ENCODE measurements at regions not wholly inside any gene's neighbourhood (a gene's known extent, or its start where the extent isn't known, plus 50 kb on each side); places are given as distances from the start of the nearest gene placed in this dataset.

DNA sequence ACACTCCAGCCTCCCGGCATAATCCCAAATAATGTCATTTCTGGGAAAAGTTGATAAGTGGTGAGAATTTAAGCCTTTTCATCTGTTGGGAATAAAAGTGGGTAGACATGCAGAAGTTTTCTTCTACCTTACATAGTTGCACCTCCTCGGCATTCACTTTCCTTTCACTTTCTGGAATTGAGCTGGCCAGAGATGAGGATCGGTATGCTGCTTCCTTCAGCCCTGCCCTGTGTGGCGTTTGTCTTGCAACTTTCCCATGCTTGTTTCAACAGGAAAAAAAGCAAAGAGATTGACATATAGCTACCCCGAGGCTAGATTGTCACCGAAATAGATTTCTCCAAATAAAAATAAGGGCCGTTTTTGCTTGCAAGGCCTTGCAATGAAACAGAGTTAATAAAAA, 65.8 kb upstream of the JAG1 start:
- no peak overlapping the region for H2BK5ac ChIP-seq (ENCODE audit: low read depth, low read length, poor library complexity, severe bottlenecking)
- H3K4me2 ChIP-seq (ENCODE audit: low read depth, low read length), result peak overlapping the region; percentile 60
- DNase-seq, result no peak
- dilution Hi-C loops (cut with HindIII; ENCODE audit: low sequenced_read_pairs, unreplicated experiment) (no loop called here), in situ Hi-C loops (cut with MboI; ENCODE audit: low sequenced_read_pairs) (no loop called here), intact Hi-C loops (cut with micrococcal nuclease) (no loop called here)
- H3K36me3 ChIP-seq (ENCODE audit: control insufficient read depth, insufficient read depth, low read length), result no peaks in the 10 kb centered on the region
- no peak overlapping the region for H4K91ac ChIP-seq (ENCODE audit: insufficient read depth, low read depth, low read length)
- H3K56ac ChIP-seq (ENCODE audit: extremely low read depth, insufficient read depth, low read length), result no peak overlapping the region
- no peaks in the 10 kb centered on the region for H3K9me3 ChIP-seq (ENCODE audit: control insufficient read depth, insufficient read depth, low read length)
- H2AK5ac ChIP-seq (ENCODE audit: low read depth, low read length), result no peak overlapping the region
- H3K27ac ChIP-seq (ENCODE audit: insufficient read depth, low read length), result no peak overlapping the region
- H3K23ac ChIP-seq (ENCODE audit: low read depth, low read length), result no peak overlapping the region
- no peaks in the 10 kb centered on the region for H3K79me1 ChIP-seq (ENCODE audit: low read depth in 1 of 2, low read length in 2 of 2)
- ChIA-PET POLR2A (ENCODE audit: unreplicated experiment) (no interaction called here), CTCF (interaction anchor here (1.1 kb wide), 1 partner anchor 66 kb away, joined by 3 read pairs; the partner anchor contains the start of gene JAG1)
- no peaks in the 10 kb centered on the region for H3K27me3 ChIP-seq (ENCODE audit: control insufficient read depth, insufficient read depth, low read length)
- H3K4ac ChIP-seq (ENCODE audit: low read depth, low read length), result no peak overlapping the region
- TF ChIP-seq CEBPB (IDR thresholded peaks at IDR 0.05; ENCODE audit: low read depth, low read length) (no peak), MAFK (IDR thresholded peaks at IDR 0.05; ENCODE audit: low read depth, low read length) (no peak), BHLHE40 (IDR thresholded peaks at IDR 0.05; ENCODE audit: low read depth, low read length) (no peak), CHD1 (IDR thresholded peaks at IDR 0.05; ENCODE audit: low read depth, low read length) (no peak), MAZ (IDR thresholded peaks at IDR 0.05; ENCODE audit: borderline replicate concordance, low read depth, low read length) (no peak), NFE2L2 (IDR thresholded peaks at IDR 0.05; ENCODE audit: low read depth, low read length) (no peak), FOS (IDR thresholded peaks at IDR 0.05; ENCODE audit: low read depth, low read length) (no peak), SMC3 (IDR thresholded peaks at IDR 0.05; ENCODE audit: low read depth, low read length) (no peak), MXI1 (IDR thresholded peaks at IDR 0.05; ENCODE audit: borderline replicate concordance, low read depth, low read length) (no peak), POLR2A (IDR thresholded peaks at IDR 0.05; ENCODE audit: low read depth, low read length) (no peak), RAD21 (IDR thresholded peaks at IDR 0.05; ENCODE audit: low read length) (no peak), RFX5 (IDR thresholded peaks at IDR 0.05; ENCODE audit: low read depth, low read length) (no peak), RCOR1 (IDR thresholded peaks at IDR 0.05; ENCODE audit: insufficient replicate concordance, low read length) (no peak)
- TF ChIP-seq, protein P1, sequence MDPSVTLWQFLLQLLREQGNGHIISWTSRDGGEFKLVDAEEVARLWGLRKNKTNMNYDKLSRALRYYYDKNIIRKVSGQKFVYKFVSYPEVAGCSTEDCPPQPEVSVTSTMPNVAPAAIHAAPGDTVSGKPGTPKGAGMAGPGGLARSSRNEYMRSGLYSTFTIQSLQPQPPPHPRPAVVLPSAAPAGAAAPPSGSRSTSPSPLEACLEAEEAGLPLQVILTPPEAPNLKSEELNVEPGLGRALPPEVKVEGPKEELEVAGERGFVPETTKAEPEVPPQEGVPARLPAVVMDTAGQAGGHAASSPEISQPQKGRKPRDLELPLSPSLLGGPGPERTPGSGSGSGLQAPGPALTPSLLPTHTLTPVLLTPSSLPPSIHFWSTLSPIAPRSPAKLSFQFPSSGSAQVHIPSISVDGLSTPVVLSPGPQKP (IDR thresholded peaks at IDR 0.05; ENCODE audit: borderline replicate concordance, low read depth, low read length), result no peak
- TF ChIP-seq, protein P2, sequence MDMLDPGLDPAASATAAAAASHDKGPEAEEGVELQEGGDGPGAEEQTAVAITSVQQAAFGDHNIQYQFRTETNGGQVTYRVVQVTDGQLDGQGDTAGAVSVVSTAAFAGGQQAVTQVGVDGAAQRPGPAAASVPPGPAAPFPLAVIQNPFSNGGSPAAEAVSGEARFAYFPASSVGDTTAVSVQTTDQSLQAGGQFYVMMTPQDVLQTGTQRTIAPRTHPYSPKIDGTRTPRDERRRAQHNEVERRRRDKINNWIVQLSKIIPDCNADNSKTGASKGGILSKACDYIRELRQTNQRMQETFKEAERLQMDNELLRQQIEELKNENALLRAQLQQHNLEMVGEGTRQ (IDR thresholded peaks at IDR 0.05; ENCODE audit: low read depth, low read length), result no peak
- TF ChIP-seq, protein P3, sequence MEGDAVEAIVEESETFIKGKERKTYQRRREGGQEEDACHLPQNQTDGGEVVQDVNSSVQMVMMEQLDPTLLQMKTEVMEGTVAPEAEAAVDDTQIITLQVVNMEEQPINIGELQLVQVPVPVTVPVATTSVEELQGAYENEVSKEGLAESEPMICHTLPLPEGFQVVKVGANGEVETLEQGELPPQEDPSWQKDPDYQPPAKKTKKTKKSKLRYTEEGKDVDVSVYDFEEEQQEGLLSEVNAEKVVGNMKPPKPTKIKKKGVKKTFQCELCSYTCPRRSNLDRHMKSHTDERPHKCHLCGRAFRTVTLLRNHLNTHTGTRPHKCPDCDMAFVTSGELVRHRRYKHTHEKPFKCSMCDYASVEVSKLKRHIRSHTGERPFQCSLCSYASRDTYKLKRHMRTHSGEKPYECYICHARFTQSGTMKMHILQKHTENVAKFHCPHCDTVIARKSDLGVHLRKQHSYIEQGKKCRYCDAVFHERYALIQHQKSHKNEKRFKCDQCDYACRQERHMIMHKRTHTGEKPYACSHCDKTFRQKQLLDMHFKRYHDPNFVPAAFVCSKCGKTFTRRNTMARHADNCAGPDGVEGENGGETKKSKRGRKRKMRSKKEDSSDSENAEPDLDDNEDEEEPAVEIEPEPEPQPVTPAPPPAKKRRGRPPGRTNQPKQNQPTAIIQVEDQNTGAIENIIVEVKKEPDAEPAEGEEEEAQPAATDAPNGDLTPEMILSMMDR (conservative IDR thresholded peaks at IDR 0.05; ENCODE audit: low read depth, low read length), result no peak
- H2AK9ac ChIP-seq (replicated peaks; ENCODE audit: low read depth, low read length, poor library complexity), result no peak overlapping the region
- no CpG with 5 or more reads among the region's 7 CpGs for WGBS, 2 experiments (ENCODE audit: extremely low coverage in 2 of 2, insufficient read length in 1 of 2)
- BruUV-seq (replicated peaks), result no TSS peak
- no peak overlapping the region for H3K9ac ChIP-seq (ENCODE audit: low read depth, low read length)
- no peaks in the 10 kb centered on the region for H4K20me1 ChIP-seq (ENCODE audit: insufficient read depth, low read length)
- H3K9me1 ChIP-seq (ENCODE audit: insufficient read depth, low read length), result no peaks in the 10 kb centered on the region
- H2BK15ac ChIP-seq (ENCODE audit: low read depth, low read length), result no peak overlapping the region
- no peak overlapping the region for H2AFZ ChIP-seq (replicated peaks; ENCODE audit: low read length, poor library complexity)
- H3K18ac ChIP-seq (ENCODE audit: low read depth, low read length), result no peak overlapping the region
- peak; percentile 73; the same call in 1 of the 2 replicates for ATAC-seq (ENCODE audit: low read depth)
- H2BK120ac ChIP-seq (ENCODE audit: low read depth, low read length), result no peak overlapping the region
- no peak overlapping the region for H2BK20ac ChIP-seq (ENCODE audit: low read depth, low read length)
- H4K8ac ChIP-seq (ENCODE audit: low read depth in 2 of 2, low read length in 2 of 2), result no peak overlapping the region
- H4K5ac ChIP-seq (ENCODE audit: low read depth, low read length), result no peak overlapping the region
- H3K4me3 ChIP-seq (ENCODE audit: insufficient read depth, low read depth, low read length), result peak overlapping the region; percentile 32; the same call in 1 of the 2 replicates
- H3K4me1 ChIP-seq (ENCODE audit: control insufficient read depth, insufficient read depth, low read length), result peaks cover 8% of the 10 kb centered on the region
- H3K14ac ChIP-seq (replicated peaks; ENCODE audit: low read depth, low read length), result no peak overlapping the region
